ENCODE measurements at regions not wholly inside any gene's neighbourhood (a gene's known extent, or its start where the extent isn't known, plus 50 kb on each side); places are given as distances from the start of the nearest gene placed in this dataset.
A peak's percentile ranks its signal among the peaks of the same experiment; 100 is the strongest.
"Not testable (repeated sequence)": the region's sequence is repeated elsewhere in the genome, so short reads cannot be mapped to it uniquely, and the experiment has no call there.

GRCh38 chr2:42987112-42987922 is 194.9 kb upstream of the HAAO start:
- peak; percentile 77 for DNase-seq

- DNase-seq, result no peak
Observed at GRCh38 chr2:42984617-42985016, 192.2 kb upstream of the HAAO start.

DNA sequence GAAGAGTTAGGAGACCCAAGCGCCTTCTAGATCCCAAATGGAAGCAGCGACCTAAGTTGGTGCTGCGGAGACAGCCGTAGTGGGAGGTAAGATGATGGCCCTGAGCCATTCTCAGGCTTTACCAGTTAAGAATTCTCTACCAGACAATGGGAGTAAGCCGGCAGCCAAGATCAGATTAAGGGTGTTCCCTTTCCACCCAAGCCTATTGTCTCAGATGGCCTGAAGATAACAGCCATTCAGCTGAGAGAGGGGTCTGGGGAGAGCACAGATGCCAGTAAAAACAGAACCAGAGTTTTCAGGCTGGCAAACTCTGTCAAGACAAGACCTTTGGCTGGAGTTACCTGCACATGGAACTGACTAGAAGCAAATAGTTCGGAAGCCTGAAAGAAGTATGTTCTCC is 191.7 kb upstream of the HAAO start:
- DNase-seq, result no peak

DNA sequence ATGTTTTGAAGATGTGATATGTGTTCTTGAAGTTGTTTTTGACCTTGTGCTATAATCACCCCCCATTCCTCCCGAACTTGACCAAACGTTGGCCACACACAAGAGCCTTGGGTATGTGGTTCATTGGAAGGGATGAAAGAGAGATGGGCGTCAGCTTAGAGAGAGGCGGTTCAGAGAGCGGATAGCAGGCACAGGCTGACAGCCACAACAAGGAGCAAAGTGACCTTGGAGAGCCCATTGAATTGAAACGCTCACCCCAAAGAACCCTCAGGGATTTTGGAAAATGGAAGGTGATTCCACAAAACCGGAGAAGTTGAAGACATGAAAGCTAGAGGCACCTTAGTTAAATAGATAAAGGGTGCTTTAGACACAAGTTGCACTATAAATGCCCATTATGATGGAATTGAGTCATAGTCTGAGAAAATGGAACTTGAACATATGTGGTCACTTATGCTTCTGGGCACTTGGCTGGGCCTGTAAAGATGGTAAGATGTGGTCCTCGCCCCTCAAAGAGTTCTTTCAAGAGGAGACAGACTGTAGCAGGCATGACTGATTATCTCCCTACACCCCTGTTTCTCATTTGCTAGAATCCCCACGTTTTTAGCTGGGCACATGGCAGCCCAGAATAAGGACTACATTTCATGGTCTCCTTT is 188.5 kb upstream of the HAAO start:
- DNase-seq, result no peak

DNA sequence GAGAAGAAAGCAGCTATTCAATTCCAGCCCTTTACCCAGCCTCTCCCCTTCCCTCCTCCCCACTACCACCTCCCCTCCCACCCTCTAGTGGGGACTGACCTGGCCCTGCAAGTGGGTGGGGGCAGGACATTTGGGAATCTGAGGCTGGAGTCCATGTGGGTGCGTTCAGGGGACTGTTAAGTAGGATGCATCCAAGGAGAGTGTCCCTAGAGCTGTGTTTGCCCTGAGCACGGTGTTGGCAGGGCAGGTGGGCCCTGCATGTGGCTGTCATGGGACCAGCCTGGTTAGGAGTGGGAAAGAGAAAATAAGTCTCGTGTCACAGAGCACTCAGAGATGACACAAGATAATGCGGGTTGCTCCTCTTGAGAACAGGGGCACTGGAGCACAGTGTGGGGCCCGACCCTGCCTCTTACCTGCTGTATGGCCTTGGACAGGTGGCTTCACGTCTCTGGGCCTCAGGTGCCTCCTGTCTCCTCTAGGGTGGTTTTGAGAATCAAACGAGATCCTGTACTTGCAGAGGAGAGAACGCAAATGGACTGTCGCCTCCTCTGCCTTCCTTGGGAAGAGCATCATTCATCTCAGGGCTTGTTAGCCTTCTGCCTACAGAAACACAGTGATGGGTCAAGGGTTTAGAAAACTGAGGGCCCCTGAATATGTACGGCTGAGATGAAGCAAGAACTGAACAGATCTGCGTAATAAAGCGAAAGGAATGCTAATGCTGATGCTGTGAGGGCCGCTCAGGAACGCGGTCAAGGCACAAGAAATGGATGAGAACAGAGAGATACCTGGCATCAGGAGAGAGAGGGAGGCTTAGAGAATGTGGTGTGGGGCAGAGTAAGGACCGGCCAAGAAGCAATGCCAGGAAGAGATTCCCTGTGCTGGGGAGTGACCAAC is 187.7 kb upstream of the HAAO start:
- DNase-seq, result no peak

- no peak for DNase-seq
Observed at GRCh38 chr2:42979416-42979869, 187.1 kb upstream of the HAAO start.

DNA sequence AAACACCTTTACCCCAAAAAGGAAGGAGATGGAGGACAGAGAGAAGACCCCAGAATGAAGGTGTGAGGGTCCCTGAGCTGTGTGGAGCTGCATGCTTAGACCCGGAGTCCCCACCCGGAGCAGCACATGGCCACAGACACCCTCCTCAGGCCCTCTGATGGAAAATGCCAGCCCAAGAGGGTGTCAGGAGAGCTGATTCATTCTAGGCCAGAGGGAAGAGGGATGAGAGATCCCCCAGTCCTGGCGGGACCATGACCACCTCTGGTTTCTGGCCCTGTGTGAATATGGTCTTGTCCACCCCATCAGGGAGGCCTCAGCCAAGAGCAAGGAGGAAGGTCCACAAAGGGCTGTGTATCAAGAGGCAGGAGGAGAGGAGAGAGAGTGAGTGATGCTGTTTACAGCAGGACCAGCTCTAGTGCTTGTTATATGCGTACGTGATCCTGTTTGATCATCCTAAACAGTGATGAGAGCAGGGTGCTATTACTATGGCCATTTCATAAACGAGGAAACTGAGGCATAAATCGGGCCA is 186.6 kb upstream of the HAAO start:
- no peak for DNase-seq

DNA sequence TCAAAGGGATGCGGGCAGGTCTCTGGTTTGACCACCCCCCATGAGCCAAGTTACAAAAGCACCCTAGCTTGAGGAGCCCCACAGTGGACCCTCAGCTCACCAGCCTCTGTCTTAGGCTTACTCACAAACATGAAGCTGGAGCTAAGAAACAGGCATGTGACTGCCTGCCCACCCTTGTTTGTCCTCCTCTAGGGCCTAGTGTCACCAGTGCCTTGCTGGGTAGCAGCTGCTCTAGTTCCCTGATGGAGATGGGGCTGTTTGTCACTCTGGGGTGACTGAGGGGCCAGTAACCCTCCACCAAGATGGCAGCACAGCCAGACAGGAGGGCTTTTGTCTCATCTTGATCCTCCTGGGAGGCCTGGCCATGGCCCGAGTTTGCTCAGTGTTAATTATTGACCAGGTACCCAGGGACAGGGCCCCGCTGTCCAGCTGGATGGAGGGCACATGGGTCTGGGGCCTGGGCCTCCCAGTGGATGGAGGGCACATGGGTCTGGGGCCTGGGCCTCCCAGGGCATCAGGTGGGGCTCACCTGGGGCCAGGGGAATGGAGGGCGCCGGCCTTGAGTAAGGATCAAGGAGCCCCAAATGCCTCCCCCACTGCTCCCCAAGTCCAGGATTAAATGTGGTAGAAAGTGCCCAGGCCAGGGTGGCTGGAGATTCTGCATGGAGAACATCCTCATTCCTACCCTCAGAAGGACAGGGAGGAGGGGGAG is 185.9 kb upstream of the HAAO start:
- DNase-seq, result no peak

GRCh38 chr2:42977270-42978174 is 185.1 kb upstream of the HAAO start:
- DNase-seq, result no peak

DNA sequence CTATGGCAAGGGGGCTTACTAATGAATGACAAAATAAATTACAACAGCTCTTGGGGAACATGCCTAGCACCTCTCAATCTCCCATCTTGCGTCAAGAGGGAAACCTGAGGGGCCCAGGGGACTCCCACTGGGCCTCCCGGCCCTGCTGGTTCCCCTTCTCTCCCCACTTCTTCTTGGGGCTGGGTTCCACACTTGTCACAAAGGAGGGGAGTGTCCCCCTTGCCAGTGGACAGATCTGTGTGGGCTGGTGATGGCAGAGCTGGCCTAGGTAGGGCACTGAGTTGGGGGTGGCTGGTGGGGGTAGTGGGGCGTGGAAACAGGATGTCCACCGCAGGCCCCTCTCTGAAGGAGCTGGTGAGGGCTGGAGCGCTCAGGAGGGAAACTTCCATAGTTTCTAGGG is 184.0 kb upstream of the HAAO start:
- DNase-seq, result no peak

DNA sequence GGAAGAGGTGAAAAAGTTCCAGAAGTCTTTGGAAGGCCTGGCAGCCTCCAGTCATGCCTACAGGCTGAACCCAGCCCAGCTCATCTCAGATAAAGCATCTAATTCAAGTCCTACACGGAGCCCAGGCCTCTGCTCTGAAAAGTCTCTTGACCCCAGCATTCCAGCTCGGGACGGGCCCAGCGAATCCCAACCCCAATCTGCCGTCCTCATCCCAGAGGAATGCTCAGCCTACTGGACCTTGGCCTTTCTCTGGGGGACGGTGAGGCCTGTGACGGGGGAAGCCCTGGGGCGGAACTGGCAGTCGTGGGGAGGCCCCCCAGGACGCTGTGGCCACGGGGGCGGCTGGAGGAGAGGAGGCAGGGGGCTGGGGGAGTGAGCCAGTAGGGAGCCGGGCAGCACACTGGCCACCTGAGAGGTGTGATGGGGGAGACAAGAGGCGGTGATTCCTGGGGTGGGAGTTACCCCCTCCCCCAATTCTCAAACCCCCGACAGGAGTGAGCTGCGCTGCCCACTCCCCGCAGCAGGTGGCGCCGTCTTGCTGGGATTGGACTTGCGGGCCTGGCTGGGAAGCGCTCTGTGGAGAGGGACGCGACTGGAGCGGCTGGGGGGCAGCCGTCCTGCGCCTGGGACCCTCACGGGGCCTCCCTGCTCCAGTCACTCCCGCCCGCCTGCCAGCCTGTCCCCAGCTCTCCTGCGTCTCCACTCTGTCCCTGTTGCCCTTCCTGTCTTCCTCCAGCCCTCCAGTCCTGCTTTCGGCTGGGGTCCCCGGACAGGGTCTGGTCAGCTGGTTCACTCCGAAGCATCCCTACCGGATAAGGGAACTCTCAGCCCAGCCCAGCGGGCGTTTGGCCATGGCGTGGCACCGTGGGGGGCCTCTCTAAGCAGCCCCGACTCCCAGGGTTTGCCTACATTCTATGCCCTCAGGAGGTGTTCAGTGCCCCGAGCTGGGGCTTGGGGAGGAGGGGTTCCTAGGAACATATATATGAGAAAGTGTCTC is 182.6 kb upstream of the HAAO start:
- DNase-seq, result peak; percentile 70

DNA sequence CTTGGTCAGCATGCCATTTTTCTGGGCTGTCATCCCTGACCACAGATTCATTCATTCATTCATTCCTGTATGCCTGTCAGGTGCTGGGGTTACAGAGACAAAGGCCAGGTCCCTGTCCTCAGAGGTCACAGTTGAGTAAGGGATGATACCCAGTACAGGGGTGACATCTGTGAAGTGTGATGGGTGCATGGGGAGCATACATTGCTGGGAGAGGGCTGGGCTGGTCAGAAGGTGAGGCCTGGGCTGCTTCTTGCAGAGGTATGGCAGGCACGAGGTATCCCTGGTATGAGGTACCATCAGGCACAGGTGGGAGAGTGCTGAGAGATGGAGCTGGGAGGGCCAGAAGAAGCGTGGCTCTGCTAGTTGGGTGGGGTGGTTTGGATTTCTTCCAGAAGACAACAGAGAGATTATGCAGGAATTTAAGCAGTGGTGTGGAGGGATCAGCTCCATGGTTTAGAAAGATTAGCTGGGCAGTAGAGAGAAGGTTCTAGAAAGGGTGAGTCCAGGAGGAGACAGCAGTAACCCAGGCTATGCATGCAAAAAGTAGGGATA is 181.9 kb upstream of the HAAO start:
- no peak for DNase-seq

DNA sequence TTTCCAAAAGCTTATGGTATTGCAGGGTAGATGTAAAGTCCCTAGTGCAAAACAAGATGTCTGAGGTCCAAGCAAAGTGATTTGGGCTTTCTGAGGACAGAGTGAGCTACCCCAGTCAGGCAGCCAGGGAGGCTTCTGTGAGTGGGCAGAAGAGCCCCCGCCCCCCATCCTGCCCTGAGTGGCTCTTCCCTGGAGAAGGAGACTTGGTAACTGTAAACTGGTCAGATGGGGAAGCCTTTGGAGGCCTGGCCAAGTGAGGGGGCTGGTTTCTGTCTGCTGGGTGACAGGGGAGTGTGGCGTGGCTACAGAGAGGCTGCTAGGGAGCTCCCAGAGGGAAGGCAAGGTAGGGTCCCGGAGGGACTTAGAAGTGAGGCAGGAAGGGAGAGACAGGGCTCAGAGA is 181.3 kb upstream of the HAAO start:
- no peak for DNase-seq

DNA sequence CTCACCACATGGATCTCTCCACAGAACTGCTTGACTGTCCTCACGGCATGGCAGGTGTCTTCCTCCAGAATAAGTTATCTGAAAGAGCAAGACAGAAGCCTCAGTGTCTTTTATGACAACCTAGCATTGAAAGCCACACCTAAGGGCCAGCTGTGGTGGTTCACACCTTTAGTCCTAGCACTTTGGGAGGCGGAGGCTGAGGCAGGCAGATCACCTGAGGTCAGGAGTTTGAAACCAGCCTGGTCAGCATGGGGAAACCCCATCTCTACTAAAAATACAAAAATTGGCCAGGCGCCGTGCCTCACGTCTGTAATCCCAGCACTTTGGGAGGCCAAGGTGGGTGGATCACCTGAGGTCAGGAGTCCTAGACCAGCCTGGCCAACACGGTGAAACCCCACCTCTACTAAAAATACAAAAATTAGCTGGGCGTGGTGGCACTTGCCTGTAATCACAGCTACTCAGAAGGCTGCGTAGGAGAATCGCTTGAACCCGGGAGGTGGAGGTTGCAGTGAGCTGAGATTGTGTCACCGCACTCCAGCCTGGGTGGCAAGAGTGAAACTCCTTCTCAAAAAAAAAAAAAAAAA is 180.6 kb upstream of the HAAO start:
- not testable (repeated sequence) for DNase-seq

GRCh38 chr2:42971947-42972736 is 179.8 kb upstream of the HAAO start:
- peak; percentile 50 for DNase-seq

- no peak for DNase-seq
Observed at GRCh38 chr2:42971381-42971780, 179.0 kb upstream of the HAAO start.

DNA sequence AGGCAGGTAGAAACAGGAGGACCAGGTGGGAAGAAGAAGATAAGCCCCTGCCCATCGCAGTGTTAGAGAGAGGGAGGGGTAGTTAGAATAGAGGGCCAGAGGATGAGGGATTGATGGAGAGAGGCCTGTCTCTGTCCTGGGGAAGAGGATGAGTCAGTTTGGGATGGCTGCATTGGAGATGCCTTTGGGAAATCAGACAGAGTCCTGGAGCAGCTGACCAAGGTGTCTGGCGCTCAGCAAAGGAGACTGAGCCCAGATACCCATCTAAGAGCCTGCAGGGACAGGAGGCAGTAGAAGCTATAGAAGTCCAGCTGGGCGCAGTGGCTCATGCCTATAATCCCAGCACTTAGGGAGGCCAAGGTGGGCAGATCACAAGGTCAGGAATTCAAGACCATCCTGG is 177.8 kb upstream of the HAAO start:
- peak; percentile 40 for DNase-seq
